ENCODE measurements at regions not wholly inside any gene's neighbourhood (a gene's known extent, or its start where the extent isn't known, plus 50 kb on each side); places are given as distances from the start of the nearest gene placed in this dataset.

GRCh38 chr6:80642452-80642851 is 536.0 kb downstream of the BCKDHB start:
- H3K27ac ChIP-seq = no peak overlapping the region
- H3K9ac ChIP-seq (ENCODE audit: insufficient read length) = no peak overlapping the region
- H3K4me3 ChIP-seq = no peak overlapping the region
- DNase-seq (ENCODE audit: low read depth, low spot score) = no peak
- H3K9me3 ChIP-seq (ENCODE audit: low read depth, low read length) = peaks cover 2% of the 10 kb centered on the region; the same call in 1 of the 2 replicates
- TF ChIP-seq POLR2AphosphoS5 (IDR thresholded peaks at IDR 0.05; ENCODE audit: borderline replicate concordance, low read depth, low read length) (no peak), EZH2 (IDR thresholded peaks at IDR 0.05) (no peak), FOXP2 (optimal IDR thresholded peaks at IDR 0.05; ENCODE audit: control extremely low read depth, extremely low read length, insufficient read depth) (no peak)
- no peaks in the 10 kb centered on the region for H3K36me3 ChIP-seq (ENCODE audit: insufficient read depth, low read length)

DNA sequence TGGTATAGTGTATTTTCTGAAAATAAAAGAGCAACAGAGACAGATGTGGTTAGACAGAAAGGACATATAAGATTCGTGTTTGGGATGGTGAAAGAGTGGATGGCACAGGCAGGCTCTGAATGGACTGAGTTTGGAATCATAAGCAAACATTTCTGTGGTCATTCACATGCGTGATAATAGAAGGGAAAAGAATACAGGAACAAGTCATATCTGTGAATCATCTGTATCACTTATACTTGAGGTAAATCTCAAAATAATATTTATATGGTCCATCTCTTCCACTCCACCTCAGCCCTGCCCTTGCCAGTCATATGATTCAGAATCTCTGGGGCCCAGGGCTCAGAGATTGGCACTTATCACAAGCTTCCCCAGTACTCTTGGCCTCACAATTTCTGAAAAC is 535.1 kb downstream of the BCKDHB start:
- no peak overlapping the region for H3K9ac ChIP-seq (ENCODE audit: insufficient read length)
- no peak overlapping the region for H3K27ac ChIP-seq
- no peak for TF ChIP-seq FOXP2 (optimal IDR thresholded peaks at IDR 0.05; ENCODE audit: control extremely low read depth, extremely low read length, insufficient read depth)
- no peak for TF ChIP-seq POLR2AphosphoS5 (IDR thresholded peaks at IDR 0.05; ENCODE audit: borderline replicate concordance, low read depth, low read length)

GRCh38 chr6:80640176-80640575 is 533.7 kb downstream of the BCKDHB start:
- no peak overlapping the region for H3K27ac ChIP-seq
- H3K4me3 ChIP-seq = no peak overlapping the region
- H3K36me3 ChIP-seq (ENCODE audit: insufficient read depth, low read length) = no peaks in the 10 kb centered on the region
- H3K9ac ChIP-seq (ENCODE audit: insufficient read length) = no peak overlapping the region
- no peak for DNase-seq (ENCODE audit: low read depth, low spot score)
- TF ChIP-seq POLR2AphosphoS5 (IDR thresholded peaks at IDR 0.05; ENCODE audit: borderline replicate concordance, low read depth, low read length) = no peak
- no peak for TF ChIP-seq EZH2 (IDR thresholded peaks at IDR 0.05)
- TF ChIP-seq FOXP2 (optimal IDR thresholded peaks at IDR 0.05; ENCODE audit: control extremely low read depth, extremely low read length, insufficient read depth) = no peak
- H3K9me3 ChIP-seq (ENCODE audit: low read depth, low read length) = peaks cover 1% of the 10 kb centered on the region; the same call in 1 of the 2 replicates

More for the DNA sequence above, 535.1 kb downstream of the BCKDHB start:
- Histone ChIP-seq H3K36me3 (ENCODE audit: insufficient read depth, low read length) (no peaks in the 10 kb centered on the region), H3K4me3 (no peak overlapping the region), H3K9me3 (ENCODE audit: low read depth, low read length) (peaks cover 2% of the 10 kb centered on the region; the same call in 1 of the 2 replicates)
- no peak for DNase-seq (ENCODE audit: low read depth, low spot score)

DNA sequence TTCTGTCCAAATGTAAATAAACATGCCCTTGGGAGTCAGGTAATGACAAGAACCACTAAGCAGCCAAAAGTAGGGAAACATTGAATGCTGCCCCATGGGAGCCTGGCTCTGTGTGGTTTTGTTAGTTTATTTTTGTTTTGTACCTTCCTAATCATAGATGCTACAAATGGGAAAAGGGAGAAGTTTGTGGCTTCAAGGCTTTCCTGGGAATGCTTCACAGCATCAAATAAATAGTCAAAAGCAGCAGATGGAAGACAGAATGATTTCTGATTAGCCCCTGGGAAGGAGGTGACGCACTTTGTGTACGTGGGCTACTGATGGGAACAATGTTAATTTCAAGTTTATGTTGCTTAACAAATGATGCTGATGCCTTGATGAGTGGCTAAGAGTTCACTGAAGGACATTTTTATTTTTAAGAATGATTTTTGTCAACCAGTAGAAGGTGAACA is 532.7 kb downstream of the BCKDHB start:
- Histone ChIP-seq H3K27ac (no peak overlapping the region), H3K9me3 (ENCODE audit: low read depth, low read length) (no peaks in the 10 kb centered on the region; the same call in 1 of the 2 replicates), H3K4me3 (no peak overlapping the region), H3K9ac (ENCODE audit: insufficient read length) (no peak overlapping the region), H3K36me3 (ENCODE audit: insufficient read depth, low read length) (no peaks in the 10 kb centered on the region)
- DNase-seq (ENCODE audit: low read depth, low spot score) = no peak
- TF ChIP-seq POLR2AphosphoS5 (IDR thresholded peaks at IDR 0.05; ENCODE audit: borderline replicate concordance, low read depth, low read length) (no peak), EZH2 (IDR thresholded peaks at IDR 0.05) (no peak), FOXP2 (optimal IDR thresholded peaks at IDR 0.05; ENCODE audit: control extremely low read depth, extremely low read length, insufficient read depth) (no peak)

GRCh38 chr6:80638213-80639055 is 532.0 kb downstream of the BCKDHB start:
- Histone ChIP-seq H3K36me3 (ENCODE audit: insufficient read depth, low read length) (no peaks in the 10 kb centered on the region), H3K9ac (ENCODE audit: insufficient read length) (no peak overlapping the region), H3K27ac (no peak overlapping the region), H3K9me3 (ENCODE audit: low read depth, low read length) (no peaks in the 10 kb centered on the region; the same call in 1 of the 2 replicates), H3K4me3 (peak overlapping the region; percentile 21)
- TF ChIP-seq FOXP2 (optimal IDR thresholded peaks at IDR 0.05; ENCODE audit: control extremely low read depth, extremely low read length, insufficient read depth) (peak; percentile 31), EZH2 (IDR thresholded peaks at IDR 0.05) (no peak), POLR2AphosphoS5 (IDR thresholded peaks at IDR 0.05; ENCODE audit: borderline replicate concordance, low read depth, low read length) (peak; percentile 86; the same call in 1 of the 2 replicates)
- peak; percentile 97 for DNase-seq (ENCODE audit: low read depth, low spot score)

DNA sequence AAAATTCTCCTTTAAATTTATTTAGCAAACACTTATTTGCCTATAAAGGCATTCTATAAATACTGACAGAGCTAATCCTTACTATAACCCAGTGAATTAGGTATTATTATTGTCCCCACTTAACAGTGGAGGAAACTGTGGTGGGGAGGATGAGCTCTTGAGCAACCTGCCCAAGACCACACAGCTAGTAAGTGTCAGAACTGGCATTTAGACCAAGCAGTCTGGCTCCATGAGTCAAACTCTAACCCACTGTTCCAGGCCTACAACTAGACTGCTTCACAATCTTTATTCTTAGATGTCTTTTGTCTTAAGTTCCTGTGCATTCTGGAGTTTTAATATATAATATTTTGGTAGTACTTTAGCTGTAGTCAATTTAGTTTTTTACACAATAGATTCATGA is 530.8 kb downstream of the BCKDHB start:
- Histone ChIP-seq H3K9ac (ENCODE audit: insufficient read length) (no peak overlapping the region), H3K4me3 (no peak overlapping the region), H3K36me3 (ENCODE audit: insufficient read depth, low read length) (no peaks in the 10 kb centered on the region), H3K27ac (no peak overlapping the region), H3K9me3 (ENCODE audit: low read depth, low read length) (no peaks in the 10 kb centered on the region; the same call in 1 of the 2 replicates)
- no peak for DNase-seq (ENCODE audit: low read depth, low spot score)
- no peak for TF ChIP-seq EZH2 (IDR thresholded peaks at IDR 0.05)
- no peak for TF ChIP-seq POLR2AphosphoS5 (IDR thresholded peaks at IDR 0.05; ENCODE audit: borderline replicate concordance, low read depth, low read length)
- TF ChIP-seq FOXP2 (optimal IDR thresholded peaks at IDR 0.05; ENCODE audit: control extremely low read depth, extremely low read length, insufficient read depth) = no peak

DNA sequence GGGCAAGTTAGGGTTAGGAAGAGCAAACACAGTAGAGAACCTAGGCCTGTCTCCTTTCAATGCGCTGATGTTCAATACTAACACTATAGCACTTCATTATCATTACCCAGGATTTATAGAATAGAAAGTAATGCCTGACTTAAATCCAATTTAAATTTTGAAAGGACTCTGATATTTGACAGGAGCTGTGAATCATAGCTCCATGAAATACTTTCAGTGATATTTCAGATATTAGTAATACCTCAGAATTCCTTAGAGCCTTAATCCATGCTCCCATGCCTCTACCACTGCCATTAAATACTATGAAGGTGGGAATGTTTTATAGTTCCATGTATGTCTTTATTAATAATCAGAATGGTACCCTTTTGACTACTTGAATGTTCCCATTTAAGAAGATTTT is 530.2 kb downstream of the BCKDHB start:
- Histone ChIP-seq H3K9ac (ENCODE audit: insufficient read length) (no peak overlapping the region), H3K4me3 (no peak overlapping the region), H3K36me3 (ENCODE audit: insufficient read depth, low read length) (no peaks in the 10 kb centered on the region), H3K9me3 (ENCODE audit: low read depth, low read length) (no peaks in the 10 kb centered on the region; the same call in 1 of the 2 replicates), H3K27ac (no peak overlapping the region)
- DNase-seq (ENCODE audit: low read depth, low spot score) = no peak
- no peak for TF ChIP-seq POLR2AphosphoS5 (IDR thresholded peaks at IDR 0.05; ENCODE audit: borderline replicate concordance, low read depth, low read length)
- no peak for TF ChIP-seq EZH2 (IDR thresholded peaks at IDR 0.05)

DNA sequence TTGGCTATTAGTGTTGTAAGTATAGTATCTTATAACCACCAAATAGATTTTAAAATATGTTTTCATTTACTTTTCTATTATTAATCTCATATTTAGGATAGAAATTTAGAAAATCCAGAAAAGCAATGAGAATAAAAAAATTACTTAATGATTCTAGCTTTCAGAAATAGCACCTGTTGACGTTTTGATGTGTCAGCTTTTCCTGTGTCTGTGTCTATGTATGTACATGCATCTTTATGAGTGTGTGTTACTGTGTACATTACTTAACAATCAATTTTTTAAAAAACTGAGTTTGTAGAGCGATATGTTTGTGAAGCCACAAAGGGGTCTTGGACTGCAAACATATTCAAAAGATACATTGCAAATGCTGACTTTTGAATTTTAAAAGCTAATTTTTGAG is 526.9 kb downstream of the BCKDHB start:
- no peaks in the 10 kb centered on the region for H3K36me3 ChIP-seq (ENCODE audit: insufficient read depth, low read length)
- TF ChIP-seq FOXP2 (optimal IDR thresholded peaks at IDR 0.05; ENCODE audit: control extremely low read depth, extremely low read length, insufficient read depth) = no peak
- no peak for TF ChIP-seq EZH2 (IDR thresholded peaks at IDR 0.05)
- TF ChIP-seq POLR2AphosphoS5 (IDR thresholded peaks at IDR 0.05; ENCODE audit: borderline replicate concordance, low read depth, low read length) = no peak
- H3K9ac ChIP-seq (ENCODE audit: insufficient read length) = no peak overlapping the region
- H3K9me3 ChIP-seq (ENCODE audit: low read depth, low read length) = no peaks in the 10 kb centered on the region; the same call in 1 of the 2 replicates
- no peak overlapping the region for H3K4me3 ChIP-seq
- no peak for DNase-seq (ENCODE audit: low read depth, low spot score)
- H3K27ac ChIP-seq = no peak overlapping the region
